ENCODE measurements at regions not wholly inside any gene's neighbourhood (a gene's known extent, or its start where the extent isn't known, plus 50 kb on each side); places are given as distances from the start of the nearest gene placed in this dataset.
"Not testable (repeated sequence)": the region's sequence is repeated elsewhere in the genome, so short reads cannot be mapped to it uniquely, and the experiment has no call there.

DNA sequence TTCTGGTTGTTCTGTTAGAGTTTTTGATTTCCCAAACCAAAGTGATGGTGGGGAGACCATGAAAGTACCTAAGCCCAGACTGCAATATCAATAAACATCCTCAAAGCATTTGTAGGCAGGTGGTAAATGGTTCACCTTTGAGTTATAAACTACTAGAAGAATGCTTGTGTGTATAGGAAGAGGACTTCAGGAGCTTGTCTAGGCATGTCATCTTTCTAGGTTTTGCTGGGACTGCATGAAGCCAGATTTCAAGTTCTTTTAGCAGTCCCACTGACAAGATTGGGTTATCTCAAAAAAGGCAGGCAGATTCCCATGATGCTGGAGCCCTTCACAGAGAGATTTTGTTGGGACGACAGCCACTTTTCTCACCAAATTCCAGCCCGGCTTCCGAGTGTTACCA, 135.3 kb downstream of the KCNE4 start:
- Histone ChIP-seq H3K27me3 (ENCODE audit: control insufficient read depth, insufficient read depth, low read length) (peaks cover 4% of the 10 kb centered on the region), H3K27ac (ENCODE audit: low read depth, low read length) (no peak overlapping the region), H3K9me3 (ENCODE audit: control insufficient read depth, insufficient read depth, low read length) (no peaks in the 10 kb centered on the region), H3K4me3 (ENCODE audit: low read depth, low read length) (no peak overlapping the region)
- ChIA-PET POLR2A (no interaction called here), CTCF (no interaction called here)
- no peak for DNase-seq (ENCODE audit: low read depth, low spot score)
- no peak for TF ChIP-seq CTCF (IDR thresholded peaks at IDR 0.05; ENCODE audit: low read depth, low read length)

DNA sequence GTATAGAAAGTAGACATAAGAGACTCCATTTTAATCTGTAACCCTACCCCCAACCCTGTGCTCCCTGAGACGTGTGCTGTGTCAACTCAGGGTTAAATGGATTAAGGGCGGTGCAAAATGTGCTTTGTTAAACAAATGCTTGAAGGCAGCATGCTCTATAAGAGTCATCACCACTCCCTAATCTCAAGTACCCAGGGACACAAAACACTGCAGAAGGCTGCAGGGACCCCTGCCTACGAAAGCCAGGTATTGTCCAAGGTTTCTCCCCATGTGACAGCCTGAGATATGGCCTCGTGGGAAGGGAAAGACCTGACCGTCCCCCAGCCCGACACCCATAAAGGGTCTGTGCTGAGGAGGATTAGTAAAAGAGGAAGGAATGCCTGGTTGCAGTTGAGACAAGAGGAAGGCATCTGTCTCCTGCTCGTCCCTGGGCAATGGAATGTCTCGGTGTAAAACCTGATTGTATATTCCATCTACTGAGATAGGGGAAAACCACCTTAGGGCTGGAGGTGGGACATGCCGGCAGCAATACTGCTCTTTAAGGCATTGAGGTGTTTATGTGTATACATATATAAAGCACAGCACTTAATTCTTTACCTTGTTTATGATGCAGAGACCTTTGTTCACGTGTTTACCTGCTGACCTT, 138.7 kb downstream of the KCNE4 start:
- H3K4me3 ChIP-seq (ENCODE audit: low read depth, low read length); CTCF ChIA-PET; DNase-seq (ENCODE audit: low read depth, low spot score); POLR2A ChIA-PET; H3K9me3 ChIP-seq (ENCODE audit: control insufficient read depth, insufficient read depth, low read length); H3K27me3 ChIP-seq (ENCODE audit: control insufficient read depth, insufficient read depth, low read length); H3K27ac ChIP-seq (ENCODE audit: low read depth, low read length): not testable (repeated sequence)

GRCh38 chr2:223196331-223196730, 144.3 kb downstream of the KCNE4 start:
- H3K27me3 ChIP-seq (ENCODE audit: control insufficient read depth, insufficient read depth, low read length), result no peaks in the 10 kb centered on the region
- TF ChIP-seq CTCF (IDR thresholded peaks at IDR 0.05; ENCODE audit: low read depth, low read length), result no peak
- DNase-seq (ENCODE audit: low read depth, low spot score), result no peak
- H3K9me3 ChIP-seq (ENCODE audit: control insufficient read depth, insufficient read depth, low read length), result no peaks in the 10 kb centered on the region
- no peak overlapping the region for H3K4me3 ChIP-seq (ENCODE audit: low read depth, low read length)
- H3K27ac ChIP-seq (ENCODE audit: low read depth, low read length), result no peak overlapping the region
- ChIA-PET CTCF (interaction anchor here (0.6 kb wide), 1 partner anchor 131 kb away, joined by 3 read pairs; no protein-coding TSS in a partner anchor), POLR2A (no interaction called here)

- Histone ChIP-seq H3K4me3 (ENCODE audit: low read depth, low read length) (no peak overlapping the region), H3K27ac (ENCODE audit: low read depth, low read length) (no peak overlapping the region), H3K27me3 (ENCODE audit: control insufficient read depth, insufficient read depth, low read length) (no peaks in the 10 kb centered on the region), H3K9me3 (ENCODE audit: control insufficient read depth, insufficient read depth, low read length) (no peaks in the 10 kb centered on the region)
- POLR2A ChIA-PET, result no interaction called here
- DNase-seq (ENCODE audit: low read depth, low spot score), result no peak
- TF ChIP-seq CTCF (IDR thresholded peaks at IDR 0.05; ENCODE audit: low read depth, low read length), result no peak
- CTCF ChIA-PET, result interaction anchor here (0.6 kb wide), 1 partner anchor 131 kb away, joined by 3 read pairs; no protein-coding TSS in a partner anchor
These were observed 145.1 kb downstream of the KCNE4 start for GRCh38 chr2:223197046-223197445.

DNA sequence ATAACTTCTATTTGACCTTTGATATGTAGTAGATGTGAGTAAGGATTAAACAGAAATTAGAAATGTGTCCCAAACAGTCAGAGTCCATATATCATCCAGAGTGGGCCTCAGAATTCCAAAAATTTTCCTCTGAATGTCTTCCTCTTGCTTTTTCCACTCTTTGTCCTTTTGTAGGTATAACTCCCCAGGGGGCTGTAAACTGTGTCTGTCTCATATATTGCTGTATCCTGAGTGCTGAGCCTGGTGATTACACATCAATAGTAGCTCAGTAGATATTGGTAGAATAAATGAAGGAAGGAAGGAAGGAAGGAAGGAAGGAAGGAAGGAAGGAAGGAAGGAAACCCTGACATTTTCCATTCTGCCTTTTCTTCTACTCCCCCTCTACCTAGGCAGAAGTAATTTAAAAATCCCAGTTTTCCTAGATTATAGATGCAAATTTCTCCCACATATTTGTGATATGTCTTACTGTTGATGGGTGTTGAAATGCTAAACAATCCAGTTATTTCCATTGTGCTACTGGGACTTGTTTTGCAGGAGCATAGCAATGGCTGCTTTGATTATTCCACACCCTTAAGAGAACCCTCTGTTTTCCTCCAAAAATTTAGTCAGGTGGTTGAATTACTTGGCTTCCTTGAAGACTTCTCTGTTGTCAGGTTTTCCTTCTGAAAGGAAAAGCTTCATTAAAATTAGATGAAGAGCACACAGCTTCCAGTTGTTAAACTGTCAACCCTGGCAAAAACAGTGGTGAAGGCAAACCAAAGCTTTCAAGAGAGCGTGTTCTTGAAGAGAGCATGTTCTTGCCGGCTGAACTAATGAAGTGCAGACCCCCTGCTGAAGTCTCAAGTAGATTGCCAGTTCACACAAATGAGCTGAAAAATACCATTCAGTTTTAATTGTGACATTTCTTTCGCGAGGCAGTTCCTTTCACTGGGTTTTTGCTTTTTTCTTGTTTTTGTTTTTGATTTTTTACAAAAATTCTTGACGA, 147.8 kb downstream of the KCNE4 start:
- CTCF ChIA-PET, result interaction anchor here (0.7 kb wide), 1 partner anchor 222 kb away, joined by 3 read pairs; no protein-coding TSS in a partner anchor
- no peak for DNase-seq (ENCODE audit: low read depth, low spot score)
- H3K27ac ChIP-seq (ENCODE audit: low read depth, low read length), result no peak overlapping the region
- H3K9me3 ChIP-seq (ENCODE audit: control insufficient read depth, insufficient read depth, low read length), result no peaks in the 10 kb centered on the region
- H3K27me3 ChIP-seq (ENCODE audit: control insufficient read depth, insufficient read depth, low read length), result no peaks in the 10 kb centered on the region
- no peak overlapping the region for H3K4me3 ChIP-seq (ENCODE audit: low read depth, low read length)
- POLR2A ChIA-PET, result no interaction called here
- no peak for TF ChIP-seq CTCF (IDR thresholded peaks at IDR 0.05; ENCODE audit: low read depth, low read length)

Measured in AG04450 (cell line).